GM19328 (cell line): ENCODE measurements at regions not wholly inside any gene's neighbourhood (a gene's known extent, or its start where the extent isn't known, plus 50 kb on each side); places are given as distances from the start of the nearest gene placed in this dataset.
"Not testable (repeated sequence)": the region's sequence is repeated elsewhere in the genome, so short reads cannot be mapped to it uniquely, and the experiment has no call there.

Experiments used
- ATAC-seq: cut with Tn5 transposase; IDR thresholded peaks from one replicate; pipeline ENCODE4 v1.9.1; 2021; ENCODE audit warnings: mild to moderate bottlenecking, moderate library complexity; ENCODE audit not compliant: unreplicated experiment

- ATAC-seq: no peak
Measured at GRCh38 chr7:96921231-96921630, 84.1 kb upstream of the DLX6 start.

- no peak for ATAC-seq
Measured at GRCh38 chr7:96921771-96922170, 83.6 kb upstream of the DLX6 start.

GRCh38 chr7:96923345-96923744 lies 82.0 kb upstream of the DLX6 start:
- not testable (repeated sequence) for ATAC-seq

- ATAC-seq: no peak
Measured at GRCh38 chr7:96927131-96927530, 78.2 kb upstream of the DLX6 start.

- no peak for ATAC-seq
Measured at GRCh38 chr7:96928965-96929364, 76.4 kb upstream of the DLX6 start.

GRCh38 chr7:96931891-96932290 lies 73.5 kb upstream of the DLX6 start:
- ATAC-seq: no peak

- ATAC-seq: no peak
Measured at GRCh38 chr7:96933067-96933645, 72.2 kb upstream of the DLX6 start.

- no peak for ATAC-seq
Measured at GRCh38 chr7:96936621-96937020, 68.7 kb upstream of the DLX6 start.

- no peak for ATAC-seq
Measured at GRCh38 chr7:96942112-96942511, 63.2 kb upstream of the DLX6 start.

- ATAC-seq: no peak
Measured at GRCh38 chr7:96949766-96950165, 55.6 kb upstream of the DLX6 start.

- ATAC-seq: no peak
Measured at GRCh38 chr7:96952974-96953391, 52.4 kb upstream of the DLX6 start.

GRCh38 chr7:96953676-96954513 lies 51.5 kb upstream of the DLX6 start:
- no peak for ATAC-seq
